ENCODE measurements at regions not wholly inside any gene's neighbourhood (a gene's known extent, or its start where the extent isn't known, plus 50 kb on each side); places are given as distances from the start of the nearest gene placed in this dataset.
"Not testable (repeated sequence)": the region's sequence is repeated elsewhere in the genome, so short reads cannot be mapped to it uniquely, and the experiment has no call there.

GRCh38 chr4:171235521-171235920 is 577.7 kb upstream of the GALNTL6 start:
- no peak overlapping the region for H3K4me3 ChIP-seq (ENCODE audit: low read depth, low read length)
- no peak for TF ChIP-seq CTCF (IDR thresholded peaks at IDR 0.05; ENCODE audit: borderline replicate concordance, insufficient read depth, low read depth, low read length)

DNA sequence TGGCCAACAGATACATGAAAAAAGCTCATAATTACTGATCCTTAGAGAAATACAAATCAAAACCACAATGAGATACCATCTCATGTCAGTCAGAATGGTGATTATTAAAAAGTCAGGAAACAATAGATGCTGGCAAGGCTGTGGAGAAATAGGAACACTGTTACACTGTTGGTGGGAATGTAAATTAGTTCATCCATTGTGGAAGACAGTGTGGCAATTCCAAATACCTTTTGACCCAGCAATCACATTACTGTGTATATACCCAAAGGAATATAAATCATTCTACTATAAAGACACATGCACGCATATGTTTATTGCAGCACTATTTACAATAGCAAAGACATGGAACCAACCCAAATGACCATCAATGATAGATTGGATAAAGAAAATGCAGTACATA is 583.9 kb upstream of the GALNTL6 start:
- H3K4me3 ChIP-seq (ENCODE audit: low read depth, low read length) = not testable (repeated sequence)

DNA sequence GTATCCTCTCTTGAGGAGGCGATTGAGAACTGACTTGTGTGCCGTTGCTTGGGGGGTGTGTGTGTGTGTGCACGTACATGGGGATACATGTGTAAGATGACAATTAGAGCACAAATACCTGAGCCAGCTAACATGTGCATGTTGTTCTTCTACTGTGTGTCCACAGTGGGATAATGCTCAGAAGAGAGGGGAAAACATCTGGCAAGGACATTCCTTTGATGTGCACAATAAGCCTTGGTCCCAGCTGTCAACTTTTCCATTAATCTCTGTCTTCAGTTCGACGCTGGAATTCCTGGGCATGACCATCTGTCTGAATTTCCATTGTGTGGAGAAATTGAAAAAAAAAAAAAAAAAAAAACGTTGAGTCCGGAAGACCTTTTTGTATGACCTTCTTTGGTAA is 592.0 kb upstream of the GALNTL6 start:
- TF ChIP-seq CTCF (IDR thresholded peaks at IDR 0.05; ENCODE audit: borderline replicate concordance, insufficient read depth, low read depth, low read length) = no peak

GRCh38 chr4:171203425-171203824 is 609.8 kb upstream of the GALNTL6 start:
- no peak overlapping the region for H3K4me3 ChIP-seq (ENCODE audit: low read depth, low read length)
- no peak for TF ChIP-seq CTCF (IDR thresholded peaks at IDR 0.05; ENCODE audit: borderline replicate concordance, insufficient read depth, low read depth, low read length)

More for the DNA sequence above, 592.0 kb upstream of the GALNTL6 start:
- H3K4me3 ChIP-seq (ENCODE audit: low read depth, low read length) = no peak overlapping the region

DNA sequence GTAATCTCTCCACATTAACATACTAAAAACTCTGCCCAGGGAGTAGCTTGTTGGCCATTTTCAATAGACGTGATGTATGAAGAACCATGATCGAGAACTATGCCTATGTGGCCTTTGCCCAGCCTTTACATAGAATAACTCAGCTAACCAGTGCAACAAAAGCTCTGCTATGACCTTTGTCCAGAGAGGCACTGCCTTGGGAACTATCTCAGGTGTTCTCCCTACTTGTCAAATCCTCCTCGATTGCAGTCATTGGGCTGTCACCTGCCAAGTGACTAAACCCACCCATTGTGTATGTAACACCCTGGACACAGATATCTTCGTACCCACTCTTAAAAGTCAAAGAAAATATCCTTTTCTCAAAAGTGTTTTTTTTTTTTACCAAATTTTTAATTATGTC is 610.3 kb upstream of the GALNTL6 start:
- TF ChIP-seq CTCF (IDR thresholded peaks at IDR 0.05; ENCODE audit: borderline replicate concordance, insufficient read depth, low read depth, low read length) = no peak
- H3K4me3 ChIP-seq (ENCODE audit: low read depth, low read length) = no peak overlapping the region

- no peak overlapping the region for H3K4me3 ChIP-seq (ENCODE audit: low read depth, low read length)
- TF ChIP-seq CTCF (IDR thresholded peaks at IDR 0.05; ENCODE audit: borderline replicate concordance, insufficient read depth, low read depth, low read length) = no peak
Observed at GRCh38 chr4:171186700-171187099, 626.5 kb upstream of the GALNTL6 start.

DNA sequence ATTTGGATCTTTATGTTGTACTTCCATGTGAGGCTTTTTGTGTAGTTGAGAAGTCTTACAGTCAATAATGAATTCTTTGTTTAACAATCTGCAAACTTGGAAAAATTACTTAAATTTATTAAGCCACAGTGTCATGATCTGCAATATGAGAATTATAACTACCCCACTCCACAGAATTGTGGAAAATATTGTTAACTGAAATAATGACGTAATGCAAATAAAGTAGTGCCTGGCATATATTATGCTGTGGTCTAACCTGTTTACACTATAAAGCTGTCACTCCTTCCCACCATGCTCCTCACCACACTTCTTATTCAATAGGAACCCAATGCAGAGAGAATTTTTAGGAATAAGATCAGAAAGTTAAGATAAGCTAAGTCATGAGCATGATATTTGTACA is 632.1 kb upstream of the GALNTL6 start:
- H3K4me3 ChIP-seq (ENCODE audit: low read depth, low read length) = no peak overlapping the region
- TF ChIP-seq CTCF (IDR thresholded peaks at IDR 0.05; ENCODE audit: borderline replicate concordance, insufficient read depth, low read depth, low read length) = no peak

GRCh38 chr4:171170671-171171070 is 642.5 kb upstream of the GALNTL6 start:
- no peak for TF ChIP-seq CTCF (IDR thresholded peaks at IDR 0.05; ENCODE audit: borderline replicate concordance, insufficient read depth, low read depth, low read length)
- H3K4me3 ChIP-seq (ENCODE audit: low read depth, low read length) = no peak overlapping the region
